ENCODE measurements at regions not wholly inside any gene's neighbourhood (a gene's known extent, or its start where the extent isn't known, plus 50 kb on each side); places are given as distances from the start of the nearest gene placed in this dataset.

- no peak for TF ChIP-seq PLRG1 (conservative IDR thresholded peaks at IDR 0.05)
- TF ChIP-seq TAF15 (IDR thresholded peaks at IDR 0.05; ENCODE audit: low read depth, low read length, poor library complexity, severe bottlenecking) = no peak
- no peak for TF ChIP-seq RAD21 (CRISPR knock-in tag; IDR thresholded peaks at IDR 0.05)
- no peak for TF ChIP-seq NR2C2 (CRISPR knock-in tag; IDR thresholded peaks at IDR 0.05; ENCODE audit: borderline replicate concordance)
- no peak for TF ChIP-seq ZFYVE20 (CRISPR knock-in tag; IDR thresholded peaks at IDR 0.05; ENCODE audit: borderline replicate concordance, low read depth)
- TF ChIP-seq CCAR2 (optimal IDR thresholded peaks at IDR 0.05; ENCODE audit: low read depth, low read length) = no peak
- TF ChIP-seq YY1 (IDR thresholded peaks at IDR 0.05; ENCODE audit: insufficient read depth, insufficient replicate concordance, low read depth, low read length) = no peak
- TF ChIP-seq SIN3A (IDR thresholded peaks at IDR 0.05; ENCODE audit: borderline replicate concordance, low read depth, low read length) = no peak
- no peak for TF ChIP-seq AFF4 (CRISPR knock-in tag; IDR thresholded peaks at IDR 0.05)
Observed at GRCh38 chr2:114156366-114157056, 266.6 kb downstream of the ACTR3 start.
